T-helper 2 cell treated with Interferon-gamma antibody and Interleukin-4, amounts not matched to agents 5 μg/mL and 100 μg/mL, for 36 hours (primary cell): ENCODE measurements at regions not wholly inside any gene's neighbourhood (a gene's known extent, or its start where the extent isn't known, plus 50 kb on each side); places are given as distances from the start of the nearest gene placed in this dataset.
A peak's percentile ranks its signal among the peaks of the same experiment; 100 is the strongest.

Experiments used
- DNase-seq: peaks from one replicate; pipeline ENCODE4 v3.0.0; 2021; ENCODE audit warnings: low spot score
- H3K27ac Mint-ChIP-seq: one replicate; pipeline ENCODE4 v1.8.0; 2021; ENCODE audit warnings: mild to moderate bottlenecking, mixed read lengths
- H3K27me3 Mint-ChIP-seq: one replicate; pipeline ENCODE4 v1.8.0; 2021; ENCODE audit warnings: low read depth, mixed read lengths
- H3K36me3 Mint-ChIP-seq: one replicate; pipeline ENCODE4 v1.8.0; 2021; ENCODE audit warnings: low read depth, mixed read lengths
- H3K4me1 Mint-ChIP-seq: one replicate; pipeline ENCODE4 v1.8.0; 2021; ENCODE audit warnings: low read depth, mixed read lengths
- H3K4me3 Mint-ChIP-seq: one replicate; pipeline ENCODE4 v1.8.0; 2022; ENCODE audit warnings: mild to moderate bottlenecking, moderate library complexity, mixed read lengths
- H3K9me3 Mint-ChIP-seq: one replicate; pipeline ENCODE4 v1.8.0; 2021; ENCODE audit warnings: mixed read lengths

DNA sequence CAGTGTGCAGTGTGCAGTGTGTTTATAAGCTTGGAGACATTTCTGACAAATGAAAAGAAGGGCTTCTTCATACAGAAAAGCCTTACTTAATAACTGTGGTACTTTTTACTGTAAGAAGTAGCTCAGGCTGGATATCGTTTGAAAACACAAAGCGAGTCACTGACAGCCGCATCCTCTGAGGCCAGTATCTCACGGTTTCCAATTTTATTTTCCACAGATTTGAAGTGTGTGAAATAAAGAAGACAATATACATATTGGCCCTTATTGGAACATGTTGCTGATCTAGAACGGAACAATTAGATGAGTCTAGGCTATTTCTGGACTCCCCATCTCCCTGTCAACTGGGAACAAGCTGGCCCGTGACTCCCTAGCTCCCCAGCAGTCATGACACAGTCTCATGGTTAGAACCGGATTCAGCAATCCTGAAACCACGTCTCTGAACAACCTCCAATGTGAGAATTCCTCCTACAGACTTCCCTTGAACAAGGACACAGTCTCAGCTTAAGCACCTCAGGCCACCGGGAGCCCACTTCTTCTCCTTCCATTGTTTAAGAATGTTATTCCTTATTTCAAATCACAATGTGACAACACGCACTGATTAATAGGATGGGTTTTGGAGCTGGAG is 484.5 kb downstream of the COG6 start:
- Mint-ChIP-seq H3K9me3 (no peaks in the 10 kb centered on the region), H3K4me3 (no peak overlapping the region), H3K27ac (no peak overlapping the region), H3K4me1 (peaks cover under 1% of the 10 kb centered on the region), H3K27me3 (peaks cover 6% of the 10 kb centered on the region), H3K36me3 (no peaks in the 10 kb centered on the region)
- no peak for DNase-seq

DNA sequence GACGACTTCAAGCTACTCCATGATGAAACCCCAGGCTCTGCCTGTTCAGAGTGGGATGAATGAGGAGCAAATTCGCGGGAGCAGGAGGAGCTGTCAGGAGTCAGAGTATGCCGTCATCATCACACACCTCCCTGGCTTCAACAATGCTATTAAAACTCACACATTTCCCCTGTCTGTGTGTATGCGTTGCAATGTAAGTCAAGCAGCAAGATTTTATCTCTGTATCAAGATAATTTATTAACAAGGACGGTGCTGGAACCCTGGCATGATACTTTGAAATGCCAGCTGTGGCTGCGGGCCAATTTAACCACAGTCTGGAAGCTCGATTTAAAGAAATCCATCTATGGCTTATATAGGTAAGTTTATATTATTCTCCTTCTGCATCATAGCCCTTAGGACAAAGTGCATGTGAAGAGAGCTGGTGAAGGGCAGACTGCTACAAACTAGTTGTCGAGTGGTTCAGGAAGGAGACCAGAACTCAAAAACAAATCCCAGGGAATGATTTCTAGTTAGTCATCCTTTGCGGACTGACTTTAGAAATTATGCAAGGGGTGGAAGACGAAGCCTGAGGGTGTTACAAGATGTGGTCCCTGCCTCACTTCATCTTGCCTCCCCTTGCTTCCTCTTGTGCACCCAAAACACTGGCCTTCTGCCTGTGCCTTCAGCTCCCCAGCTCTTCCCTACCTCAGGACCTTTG is 486.5 kb downstream of the COG6 start:
- H3K36me3 Mint-ChIP-seq, result no peaks in the 10 kb centered on the region
- DNase-seq, result no peak
- peaks cover 16% of the 10 kb centered on the region for H3K4me1 Mint-ChIP-seq
- H3K4me3 Mint-ChIP-seq, result no peak overlapping the region
- H3K9me3 Mint-ChIP-seq, result no peaks in the 10 kb centered on the region
- H3K27me3 Mint-ChIP-seq, result peaks cover 6% of the 10 kb centered on the region
- no peak overlapping the region for H3K27ac Mint-ChIP-seq

DNA sequence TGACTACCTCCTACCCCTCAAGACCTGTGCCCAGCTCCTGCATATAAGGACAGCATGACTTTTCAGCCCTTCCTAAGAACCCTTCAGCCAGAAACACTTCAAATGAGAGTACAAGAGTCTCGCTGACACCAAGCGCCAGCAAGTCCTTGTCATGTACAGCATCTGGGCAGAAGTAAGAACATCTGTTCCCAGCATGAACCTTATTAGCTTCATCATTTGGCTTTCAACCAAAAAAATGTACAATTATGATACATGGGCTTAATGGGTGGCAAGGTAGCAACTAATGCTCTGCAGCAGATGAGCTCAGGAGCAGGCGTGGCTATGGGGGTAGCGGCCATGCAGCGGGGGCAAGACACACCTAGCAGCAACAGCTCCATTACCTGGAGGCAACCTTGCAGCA is 487.6 kb downstream of the COG6 start:
- no peaks in the 10 kb centered on the region for H3K36me3 Mint-ChIP-seq
- no peak overlapping the region for H3K27ac Mint-ChIP-seq
- no peak for DNase-seq
- H3K4me3 Mint-ChIP-seq, result no peak overlapping the region
- no peaks in the 10 kb centered on the region for H3K9me3 Mint-ChIP-seq
- peaks cover 6% of the 10 kb centered on the region for H3K27me3 Mint-ChIP-seq
- H3K4me1 Mint-ChIP-seq, result peaks cover 20% of the 10 kb centered on the region

DNA sequence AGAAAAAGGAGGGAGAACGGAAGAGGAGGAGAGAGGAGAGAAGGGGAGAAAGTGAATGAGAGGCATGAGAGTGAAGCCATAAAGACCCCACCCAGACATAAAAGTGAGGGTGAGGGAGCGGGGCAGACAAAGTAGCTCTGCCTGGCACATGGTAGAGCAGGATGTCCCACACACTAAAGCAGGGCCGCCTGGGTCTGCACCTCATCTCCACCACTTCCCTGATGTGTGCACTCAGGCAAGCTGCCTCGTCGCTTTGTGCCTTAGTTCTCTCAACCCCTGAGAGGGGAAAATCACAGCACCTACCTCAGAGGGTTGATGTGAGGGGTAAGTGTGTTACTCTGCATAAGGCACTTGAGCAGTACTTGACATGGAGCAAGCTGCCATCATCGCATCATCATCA is 488.1 kb downstream of the COG6 start:
- no peak overlapping the region for H3K27ac Mint-ChIP-seq
- H3K27me3 Mint-ChIP-seq, result peaks cover 6% of the 10 kb centered on the region
- H3K9me3 Mint-ChIP-seq, result no peaks in the 10 kb centered on the region
- H3K36me3 Mint-ChIP-seq, result no peaks in the 10 kb centered on the region
- H3K4me3 Mint-ChIP-seq, result no peak overlapping the region
- no peak for DNase-seq
- H3K4me1 Mint-ChIP-seq, result peaks cover 22% of the 10 kb centered on the region

DNA sequence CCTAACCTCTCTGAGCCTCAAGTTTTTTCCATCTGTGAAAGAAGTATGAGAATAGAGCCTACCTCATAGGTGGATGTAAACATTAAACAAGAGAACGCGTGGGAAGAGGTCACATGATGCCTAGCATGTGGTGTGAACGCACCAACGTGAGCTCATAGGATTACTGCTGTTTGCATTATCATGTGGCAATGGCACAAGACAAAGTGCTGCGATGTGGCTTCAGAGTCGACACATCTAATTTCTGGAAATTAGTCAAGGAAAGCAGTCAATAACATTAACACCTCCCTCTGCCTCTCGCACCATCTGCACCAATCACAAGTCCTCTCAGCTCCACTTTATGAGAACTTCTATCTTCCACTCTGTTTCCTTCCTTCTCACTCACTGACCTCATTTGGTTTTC is 489.7 kb downstream of the COG6 start:
- no peaks in the 10 kb centered on the region for H3K36me3 Mint-ChIP-seq
- no peak overlapping the region for H3K4me3 Mint-ChIP-seq
- H3K27me3 Mint-ChIP-seq, result peaks cover 3% of the 10 kb centered on the region
- H3K9me3 Mint-ChIP-seq, result no peaks in the 10 kb centered on the region
- no peak overlapping the region for H3K27ac Mint-ChIP-seq
- peak; percentile 26 for DNase-seq
- peaks cover 22% of the 10 kb centered on the region for H3K4me1 Mint-ChIP-seq

DNA sequence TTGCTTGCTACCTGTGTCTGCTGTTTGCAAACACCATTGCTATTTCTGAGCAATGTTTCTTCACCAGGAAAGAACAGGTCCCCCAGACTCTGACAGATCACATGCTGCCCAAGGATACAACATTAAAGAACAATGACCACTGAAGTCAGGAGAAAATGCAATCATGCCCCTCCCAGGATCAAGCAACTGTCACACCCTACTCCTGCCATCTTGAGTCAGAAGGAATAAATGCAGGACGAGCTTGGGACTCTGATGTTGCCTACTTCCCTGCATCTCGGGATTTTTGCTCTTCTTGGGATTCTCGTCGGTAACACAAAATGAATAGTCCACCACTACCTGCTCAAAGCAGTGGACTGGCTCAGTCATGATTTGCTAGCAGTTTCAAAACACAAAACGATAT is 490.6 kb downstream of the COG6 start:
- H3K27me3 Mint-ChIP-seq, result peaks cover 3% of the 10 kb centered on the region

DNA sequence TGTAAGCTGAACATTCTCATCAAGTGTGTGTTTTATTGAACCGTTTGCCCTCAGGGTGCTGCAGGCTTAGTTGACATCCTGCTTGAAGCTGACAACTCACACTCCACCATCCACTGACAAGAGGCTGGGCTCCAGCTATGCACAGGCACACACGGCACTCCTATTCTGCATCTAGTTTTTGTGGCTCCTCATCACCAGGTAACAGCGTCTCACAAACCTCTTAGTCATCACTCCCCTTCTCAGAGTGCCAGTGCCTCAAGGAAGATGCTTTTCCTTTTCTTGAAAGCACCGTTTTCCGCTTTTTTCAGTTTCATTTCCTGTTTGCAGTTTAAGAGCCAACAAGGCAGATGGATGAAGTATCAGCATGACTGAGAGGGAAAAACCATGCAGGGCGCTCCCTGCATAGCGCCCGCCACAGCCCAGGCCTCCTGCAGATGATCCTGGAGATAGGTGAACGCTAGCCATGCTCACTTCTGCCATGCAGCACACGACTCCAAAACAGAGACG is 491.2 kb downstream of the COG6 start:
- no peak overlapping the region for H3K27ac Mint-ChIP-seq
- H3K27me3 Mint-ChIP-seq, result peaks cover 3% of the 10 kb centered on the region
- no peaks in the 10 kb centered on the region for H3K36me3 Mint-ChIP-seq
- peak overlapping the region; percentile 15 for H3K4me3 Mint-ChIP-seq
- peaks cover 22% of the 10 kb centered on the region for H3K4me1 Mint-ChIP-seq
- H3K9me3 Mint-ChIP-seq, result no peaks in the 10 kb centered on the region
- peak; percentile 10 for DNase-seq

More for the DNA sequence above, 490.6 kb downstream of the COG6 start:
- Mint-ChIP-seq H3K4me3 (no peak overlapping the region), H3K36me3 (no peaks in the 10 kb centered on the region), H3K4me1 (peaks cover 22% of the 10 kb centered on the region), H3K27ac (no peak overlapping the region), H3K9me3 (no peaks in the 10 kb centered on the region)
- DNase-seq, result no peak

DNA sequence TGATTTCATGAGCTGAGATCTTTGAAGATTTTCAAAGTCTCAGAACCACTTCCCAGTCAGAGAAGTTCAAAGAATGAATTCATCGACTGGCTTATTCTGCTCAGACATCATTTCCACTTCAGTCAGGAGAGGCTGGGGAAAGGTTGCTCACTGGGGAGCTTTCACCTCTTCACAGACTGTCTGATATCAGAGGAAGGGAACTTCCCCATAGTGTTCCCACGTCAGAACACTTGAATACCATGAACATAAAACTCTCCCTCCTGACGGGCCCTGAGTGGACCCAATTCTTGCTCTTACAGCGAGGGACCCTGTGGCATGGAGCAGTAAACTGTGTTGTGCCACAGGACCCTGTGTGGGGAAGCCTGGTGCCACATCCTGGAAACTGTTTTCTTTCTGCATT is 492.6 kb downstream of the COG6 start:
- Mint-ChIP-seq H3K4me1 (peaks cover 24% of the 10 kb centered on the region), H3K27me3 (no peaks in the 10 kb centered on the region), H3K36me3 (no peaks in the 10 kb centered on the region), H3K9me3 (no peaks in the 10 kb centered on the region), H3K27ac (no peak overlapping the region), H3K4me3 (no peak overlapping the region)
- peak; percentile 18 for DNase-seq

DNA sequence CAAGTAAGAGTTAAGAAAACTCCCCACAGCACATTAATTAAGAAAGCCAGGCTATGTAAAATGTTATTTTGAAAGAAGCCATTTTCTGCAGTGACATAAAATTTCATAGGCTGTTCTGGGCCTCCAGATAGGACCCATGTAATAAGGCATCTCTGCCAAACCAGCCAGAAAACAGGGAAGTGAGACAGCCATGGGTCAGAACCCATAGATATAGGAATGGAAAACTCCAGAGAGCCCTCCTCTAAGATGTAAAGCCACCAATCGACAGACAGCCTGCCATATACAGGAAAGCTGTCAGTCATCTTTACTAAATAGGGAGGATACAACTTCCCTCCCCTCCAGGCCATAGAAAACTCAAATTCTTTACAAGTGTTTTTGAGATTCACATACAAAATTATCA is 493.3 kb downstream of the COG6 start:
- Mint-ChIP-seq H3K4me1 (peaks cover 24% of the 10 kb centered on the region), H3K9me3 (no peaks in the 10 kb centered on the region), H3K4me3 (no peak overlapping the region), H3K27ac (no peak overlapping the region), H3K36me3 (no peaks in the 10 kb centered on the region), H3K27me3 (no peaks in the 10 kb centered on the region)
- DNase-seq, result no peak

DNA sequence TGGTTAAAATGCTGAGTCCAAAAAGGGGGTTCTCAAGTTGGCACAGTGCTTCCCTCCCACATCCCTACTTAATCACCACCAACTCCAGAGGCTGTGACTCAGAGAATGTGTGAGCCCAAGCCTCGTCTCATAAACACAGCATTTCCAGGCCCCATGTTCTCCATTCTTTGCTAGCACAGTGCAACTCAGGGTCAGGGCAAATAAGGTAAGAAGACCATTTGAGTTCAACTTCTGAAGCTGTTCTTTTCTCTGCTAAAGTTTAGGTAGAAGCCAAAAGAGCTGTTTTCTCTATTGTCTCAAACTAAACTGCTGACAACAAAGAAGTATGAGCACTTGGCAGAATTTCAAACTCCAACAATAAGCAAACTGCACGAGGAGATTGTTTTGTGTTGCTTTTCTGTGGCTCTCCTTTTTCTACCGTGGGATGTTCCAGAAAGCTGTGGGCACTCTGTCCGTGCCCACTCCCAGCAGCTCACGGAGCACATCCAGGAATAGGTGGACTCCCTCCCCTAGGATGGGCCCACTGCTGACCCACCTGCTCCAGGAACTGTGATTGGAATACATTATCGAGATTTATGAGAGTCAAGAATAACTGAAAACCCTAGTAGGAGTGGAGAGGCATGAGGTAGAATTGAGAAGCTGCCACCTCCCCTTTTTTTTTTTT is 494.3 kb downstream of the COG6 start:
- no peaks in the 10 kb centered on the region for H3K9me3 Mint-ChIP-seq
- no peak overlapping the region for H3K27ac Mint-ChIP-seq
- no peak overlapping the region for H3K4me3 Mint-ChIP-seq
- no peaks in the 10 kb centered on the region for H3K27me3 Mint-ChIP-seq
- H3K36me3 Mint-ChIP-seq, result no peaks in the 10 kb centered on the region
- peaks cover 24% of the 10 kb centered on the region for H3K4me1 Mint-ChIP-seq
- DNase-seq, result no peak

DNA sequence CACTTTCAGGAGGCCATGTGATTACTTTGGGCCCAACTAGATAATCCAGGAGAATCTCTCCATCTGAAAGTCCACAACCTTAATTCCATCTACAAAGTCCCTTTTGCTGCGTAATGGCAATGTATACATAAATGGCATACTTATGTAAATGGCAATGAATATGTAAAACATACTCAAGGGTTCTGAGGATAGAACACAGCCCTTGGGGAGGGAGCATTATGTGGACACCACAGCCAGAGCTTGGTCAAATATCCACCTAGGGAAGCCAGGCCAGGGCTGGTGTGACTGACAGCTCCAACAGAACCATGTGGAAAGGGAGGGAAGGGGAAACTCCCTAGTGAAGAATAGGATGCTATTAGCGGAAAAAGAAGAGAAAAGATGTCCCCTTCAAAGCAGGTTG is 496.2 kb downstream of the COG6 start:
- peaks cover 11% of the 10 kb centered on the region for H3K4me1 Mint-ChIP-seq
- H3K27ac Mint-ChIP-seq, result no peak overlapping the region

DNA sequence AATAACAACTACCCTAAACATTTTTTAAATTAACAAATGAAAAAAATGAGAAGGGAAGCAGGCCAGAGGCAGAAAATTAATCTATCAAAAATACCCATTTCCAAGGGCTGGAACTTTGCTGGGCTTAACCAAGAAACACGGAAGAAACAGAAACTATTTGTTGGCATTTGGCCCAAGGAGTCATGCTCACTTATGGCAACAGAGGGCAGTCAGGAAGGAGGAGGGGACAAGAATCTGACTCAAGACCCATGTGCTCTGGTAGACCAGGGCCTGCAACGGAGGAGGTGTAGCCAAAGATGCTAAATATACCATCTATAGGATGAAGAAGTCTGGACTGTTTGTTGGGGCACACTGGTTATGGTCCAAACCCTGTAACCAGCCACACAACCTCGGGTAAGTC is 496.7 kb downstream of the COG6 start:
- no peak for DNase-seq
- Mint-ChIP-seq H3K27me3 (no peaks in the 10 kb centered on the region), H3K4me1 (peaks cover 6% of the 10 kb centered on the region), H3K36me3 (no peaks in the 10 kb centered on the region), H3K9me3 (no peaks in the 10 kb centered on the region), H3K4me3 (no peak overlapping the region), H3K27ac (no peak overlapping the region)

More for the DNA sequence above, 496.2 kb downstream of the COG6 start:
- no peak for DNase-seq
- H3K4me3 Mint-ChIP-seq, result no peak overlapping the region
- H3K27me3 Mint-ChIP-seq, result no peaks in the 10 kb centered on the region
- no peaks in the 10 kb centered on the region for H3K36me3 Mint-ChIP-seq
- H3K9me3 Mint-ChIP-seq, result no peaks in the 10 kb centered on the region

DNA sequence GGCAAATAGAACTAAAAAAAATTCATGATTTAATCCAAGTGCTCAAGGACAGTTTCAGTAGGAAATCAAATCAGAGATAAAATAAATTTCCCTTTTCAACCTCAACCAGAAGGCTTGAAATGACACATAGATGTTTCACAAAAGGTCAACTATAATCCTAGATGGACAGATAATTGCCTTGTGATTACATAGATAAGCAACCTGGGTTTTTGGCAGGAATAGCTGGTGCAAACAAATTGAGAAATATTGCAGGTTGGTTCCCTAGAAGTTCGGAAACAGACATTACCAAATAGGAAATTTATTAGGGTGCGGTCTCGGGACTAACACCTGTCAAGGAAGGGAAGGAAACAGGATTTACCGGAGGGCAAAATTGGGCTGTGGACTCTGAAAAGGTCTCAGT is 497.5 kb downstream of the COG6 start:
- peaks cover 3% of the 10 kb centered on the region for H3K4me1 Mint-ChIP-seq
- H3K4me3 Mint-ChIP-seq, result no peak overlapping the region
- no peaks in the 10 kb centered on the region for H3K27me3 Mint-ChIP-seq
- DNase-seq, result no peak
- no peaks in the 10 kb centered on the region for H3K36me3 Mint-ChIP-seq
- no peak overlapping the region for H3K27ac Mint-ChIP-seq
- no peaks in the 10 kb centered on the region for H3K9me3 Mint-ChIP-seq

DNA sequence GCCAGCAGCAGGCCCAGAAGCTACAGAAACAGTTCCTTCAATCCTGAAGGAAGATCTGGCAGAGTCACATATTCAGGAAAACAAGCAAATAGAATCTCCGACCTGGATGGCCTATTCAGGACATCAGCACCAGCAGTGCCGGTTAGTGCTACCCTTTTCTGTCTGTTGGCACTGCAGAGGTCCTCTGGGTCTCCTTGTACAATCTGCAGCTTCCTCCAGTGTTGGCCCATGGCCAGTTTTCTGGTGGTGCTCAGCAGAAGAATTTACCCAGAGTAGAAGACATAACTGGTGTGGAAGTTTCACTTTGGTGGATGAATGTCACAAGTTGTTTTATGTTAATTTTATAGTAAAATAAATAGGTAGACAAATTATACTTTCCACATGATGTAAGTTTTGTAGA is 498.1 kb downstream of the COG6 start:
- no peak overlapping the region for H3K27ac Mint-ChIP-seq
- peaks cover 2% of the 10 kb centered on the region for H3K4me1 Mint-ChIP-seq
- no peaks in the 10 kb centered on the region for H3K27me3 Mint-ChIP-seq
- no peaks in the 10 kb centered on the region for H3K9me3 Mint-ChIP-seq
- no peaks in the 10 kb centered on the region for H3K36me3 Mint-ChIP-seq
- no peak overlapping the region for H3K4me3 Mint-ChIP-seq
- DNase-seq, result no peak
